K562 (cell line): ENCODE measurements at regions not wholly inside any gene's neighbourhood (a gene's known extent, or its start where the extent isn't known, plus 50 kb on each side); places are given as distances from the start of the nearest gene placed in this dataset.

Experiments
- ATAC-seq: fragments of 200-7000 bp; cut with Tn5 transposase; 3 replicates; pipeline ENCODE4 v1.9.1; 2020; ENCODE audit warnings: moderate library complexity
- BruUV-seq: library from RNA; stranded (reverse); fragments of 400-500 nt; replicated peaks from 2 replicates; lab custom pipeline; 2021; lab: Mats Ljungman, UMichigan
- CTCF ChIA-PET: fragments of 300-600 bp; formaldehyde crosslinking; extraction: SDS; loops from one replicate; lab custom pipeline; 2021; ENCODE audit warnings: low intra/inter-chr PET ratio; lab: Yijun Ruan, JAX
- POLR2A ChIA-PET: fragments of 300-600, 350-650 bp; sonication (Branson Sonifier 250); formaldehyde crosslinking; extraction: SDS; loops from one replicate; lab custom pipeline; 2021; ENCODE audit warnings: antibody characterized with exemption, inconsistent platforms; lab: Yijun Ruan, JAX
- DNase-seq, 4 experiments: peaks; one replicate each; pipeline versions ENCODE4 v3.0.0 to v3.0.0-alpha.2; 2011 to 2018; ENCODE audit warnings: low spot score in 3 of 4, mixed read lengths in 3 of 4; ENCODE audit errors: extremely low read depth in 1 of 4
- FAIRE-seq: peaks from 2 replicates; lab custom pipeline; 2011; peaks lifted over from hg19 to GRCh38; lab: Jason Lieb, UNC
- H2AFZ ChIP-seq: 2 replicates; pipeline ENCODE4 v1.6.0; 2011; ENCODE audit warnings: low read depth, low read length, control low read depth, inconsistent platforms
- H3K27ac ChIP-seq: fragments of 200-600 bp; 3 replicates; pipeline ENCODE4 v1.8.0; 2011; ENCODE audit warnings: low read depth, mild to moderate bottlenecking, control low read depth, inconsistent platforms, low read length, moderate library complexity, mixed read lengths; ENCODE audit errors: extremely low read depth
- H3K27me3 ChIP-seq, 2 experiments: fragments of 300-600 bp in 1 of 2; 2 replicates in 1 of 2; 3 replicates in 1 of 2; pipeline versions ENCODE4 v1.6.0 to v1.8.0; 2011; ENCODE audit warnings: inconsistent platforms in 2 of 2, low read length in 2 of 2, mild to moderate bottlenecking in 1 of 2, mixed read lengths in 1 of 2, moderate library complexity in 1 of 2; ENCODE audit not compliant: control insufficient read depth in 2 of 2, insufficient read depth in 2 of 2
- H3K36me3 ChIP-seq: fragments of 300-600 bp; 3 replicates; pipeline ENCODE4 v1.8.0; 2011; ENCODE audit warnings: mild to moderate bottlenecking, low read length, inconsistent platforms; ENCODE audit not compliant: control insufficient read depth, insufficient read depth
- H3K4me1 ChIP-seq, 2 experiments: fragments of 200-600 bp in 1 of 2; replicated peaks in 1 of 2; 2 replicates in 1 of 2; 3 replicates in 1 of 2; pipeline versions ENCODE4 v1.5.1 to v1.8.0; 2011; ENCODE audit warnings: inconsistent platforms in 2 of 2, low read length in 2 of 2, mild to moderate bottlenecking in 1 of 2, mixed read lengths in 1 of 2, moderate library complexity in 1 of 2; ENCODE audit not compliant: control insufficient read depth in 2 of 2, insufficient read depth in 2 of 2
- H3K4me2 ChIP-seq: 2 replicates; pipeline ENCODE4 v1.6.1; 2011; ENCODE audit warnings: low read length, control low read depth, inconsistent platforms, mixed read lengths; ENCODE audit not compliant: insufficient read depth
- H3K4me3 ChIP-seq: fragments of 200-600 bp; sonication (generic), shearing (Covaris generic); 2 replicates; pipeline ENCODE4 v1.5.1; 2016; ENCODE audit warnings: control low read depth, inconsistent platforms
- H3K79me2 ChIP-seq: fragments of 200-600 bp; 3 replicates; pipeline ENCODE4 v1.8.0; 2011; ENCODE audit warnings: low read length, inconsistent platforms; ENCODE audit not compliant: control insufficient read depth, insufficient read depth
- H3K9ac ChIP-seq, 2 experiments: 2 replicates each; pipeline versions ENCODE4 v1.6.0 to v1.6.1; 2011; ENCODE audit warnings: low read depth in 2 of 2, low read length in 2 of 2, control low read depth in 1 of 2, inconsistent platforms in 1 of 2, mild to moderate bottlenecking in 1 of 2, mixed read lengths in 1 of 2; ENCODE audit not compliant: insufficient read depth in 1 of 2
- H3K9me1 ChIP-seq: one replicate; pipeline ENCODE4 v1.6.0; 2011; ENCODE audit warnings: inconsistent platforms, mild to moderate bottlenecking, low read length, moderate library complexity; ENCODE audit not compliant: control insufficient read depth, insufficient read depth
- H3K9me3 ChIP-seq: replicated peaks from 2 replicates; pipeline ENCODE4 v1.5.1; 2011; ENCODE audit warnings: low read depth, low read length, inconsistent platforms; ENCODE audit not compliant: control insufficient read depth, insufficient read depth
- H4K20me1 ChIP-seq: replicated peaks from 2 replicates; pipeline ENCODE4 v1.6.1; 2011; ENCODE audit warnings: low read length, inconsistent platforms, mixed read lengths; ENCODE audit not compliant: control insufficient read depth, insufficient read depth
- BHLHE40 ChIP-seq: IDR thresholded peaks from 2 replicates; pipeline ENCODE4 v1.6.1; 2011; ENCODE audit warnings: low read length, improper control_type of control experiment
- HDAC6 ChIP-seq: IDR thresholded peaks from 2 replicates; pipeline ENCODE4 v1.6.1; 2012; ENCODE audit warnings: low read depth, mild to moderate bottlenecking, control low read depth, inconsistent platforms, low read length, moderate library complexity
- NR4A1 ChIP-seq, 2 experiments: fragments of 250-450 bp in 1 of 2; fragments of 450-650 bp in 1 of 2; sonication (Bioruptor Pico) in 1 of 2; IDR thresholded peaks; 2 replicates each; pipeline versions ENCODE4 v1.4.0 to v1.6.1; 2016 to 2020; ENCODE audit warnings: mild to moderate bottlenecking in 2 of 2, missing compliant biosample characterization in 1 of 2, missing genetic modification characterization in 1 of 2, moderate library complexity in 1 of 2
- PURB ChIP-seq: sonication (generic); formaldehyde crosslinking; IDR thresholded peaks from 2 replicates; pipeline ENCODE4 v1.9.0; 2021; ENCODE audit warnings: low read depth, mild to moderate bottlenecking, missing genetic modification reagents
- XRCC4 ChIP-seq: IDR thresholded peaks from one replicate; pipeline ENCODE4 v1.6.1; 2011; ENCODE audit not compliant: insufficient read depth, insufficient read length; ENCODE audit errors: extremely low read depth
- ZNF282 ChIP-seq: sonication (generic); formaldehyde crosslinking; IDR thresholded peaks from 2 replicates; pipeline ENCODE4 v1.8.1; 2023; ENCODE audit warnings: missing genetic modification reagents
- WGBS: fragments of 100-300 bp; shearing (Covaris generic); methylation state at CpG from one replicate; pipeline ENCODE4 v1.1.6; 2016; ENCODE audit warnings: low coverage, mixed read lengths; ENCODE audit not compliant: insufficient coverage; ENCODE audit errors: missing lambda C conversion rate; 5-methylcytosine and 5-hydroxymethylcytosine counted together
- in situ Hi-C: fragments of 300-500 bp; cut with MboI; formaldehyde crosslinking; loops from 4 replicates; pipeline ENCODE4 v1.15.0; 2018; ENCODE audit warnings: inconsistent platforms, mixed read lengths
- intact Hi-C: fragments of 100-400 bp; cut with micrococcal nuclease; formaldehyde crosslinking; loops from 2 replicates; pipeline ENCODE4 v1.14.2; 2022
- TF ChIP-seq, protein P1 (sequence below): fragments of 250-450 bp; sonication (Bioruptor Pico); IDR thresholded peaks from 2 replicates; pipeline ENCODE4 v1.6.1; 2021; ENCODE audit warnings: mild to moderate bottlenecking
- TF ChIP-seq, protein P2 (sequence below), 2 experiments: IDR thresholded peaks; 2 replicates each; pipeline ENCODE4 v1.6.1; 2012; ENCODE audit warnings: improper control_type of control experiment in 2 of 2, low read depth in 2 of 2, low read length in 2 of 2, borderline replicate concordance in 1 of 2

GRCh38 chr2:172373766-172374165, 53.6 kb upstream of the ITGA6 start:
- no peak overlapping the region for H3K4me2 ChIP-seq
- DNase-seq (no peak), ATAC-seq (no peak), FAIRE-seq (no peak)
- no peaks in the 10 kb centered on the region for H3K79me2 ChIP-seq
- no peaks in the 10 kb centered on the region for H3K4me1 ChIP-seq
- in situ Hi-C loops (no loop called here), intact Hi-C loops (no loop called here)
- BruUV-seq, result no TSS peak
- ChIA-PET CTCF (no interaction called here), POLR2A (interaction anchor here (0.6 kb wide), 1 partner anchor 1177 kb away, joined by 4 read pairs; no protein-coding TSS in a partner anchor)
- TF ChIP-seq, protein P1, sequence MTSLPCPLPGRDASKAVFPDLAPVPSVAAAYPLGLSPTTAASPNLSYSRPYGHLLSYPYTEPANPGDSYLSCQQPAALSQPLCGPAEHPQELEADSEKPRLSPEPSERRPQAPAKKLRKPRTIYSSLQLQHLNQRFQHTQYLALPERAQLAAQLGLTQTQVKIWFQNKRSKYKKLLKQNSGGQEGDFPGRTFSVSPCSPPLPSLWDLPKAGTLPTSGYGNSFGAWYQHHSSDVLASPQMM (CRISPR knock-in tag), result no peak
- TF ChIP-seq BHLHE40, result no peak
- no peak for TF ChIP-seq HDAC6
- no peak for TF ChIP-seq PURB (CRISPR knock-in tag)
- TF ChIP-seq ZNF282 (CRISPR knock-in tag), result no peak
- no peak for TF ChIP-seq XRCC4
- TF ChIP-seq, protein P2, sequence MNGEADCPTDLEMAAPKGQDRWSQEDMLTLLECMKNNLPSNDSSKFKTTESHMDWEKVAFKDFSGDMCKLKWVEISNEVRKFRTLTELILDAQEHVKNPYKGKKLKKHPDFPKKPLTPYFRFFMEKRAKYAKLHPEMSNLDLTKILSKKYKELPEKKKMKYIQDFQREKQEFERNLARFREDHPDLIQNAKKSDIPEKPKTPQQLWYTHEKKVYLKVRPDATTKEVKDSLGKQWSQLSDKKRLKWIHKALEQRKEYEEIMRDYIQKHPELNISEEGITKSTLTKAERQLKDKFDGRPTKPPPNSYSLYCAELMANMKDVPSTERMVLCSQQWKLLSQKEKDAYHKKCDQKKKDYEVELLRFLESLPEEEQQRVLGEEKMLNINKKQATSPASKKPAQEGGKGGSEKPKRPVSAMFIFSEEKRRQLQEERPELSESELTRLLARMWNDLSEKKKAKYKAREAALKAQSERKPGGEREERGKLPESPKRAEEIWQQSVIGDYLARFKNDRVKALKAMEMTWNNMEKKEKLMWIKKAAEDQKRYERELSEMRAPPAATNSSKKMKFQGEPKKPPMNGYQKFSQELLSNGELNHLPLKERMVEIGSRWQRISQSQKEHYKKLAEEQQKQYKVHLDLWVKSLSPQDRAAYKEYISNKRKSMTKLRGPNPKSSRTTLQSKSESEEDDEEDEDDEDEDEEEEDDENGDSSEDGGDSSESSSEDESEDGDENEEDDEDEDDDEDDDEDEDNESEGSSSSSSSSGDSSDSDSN (IDR thresholded peaks at IDR 0.05; ENCODE audit: borderline replicate concordance in 1 of 2, low read depth in 2 of 2, low read length in 2 of 2), result no peak
- no peak for TF ChIP-seq NR4A1 (CRISPR knock-in tag; IDR thresholded peaks at IDR 0.05)
- TF ChIP-seq NR4A1 (tag; IDR thresholded peaks at IDR 0.05), result no peak
- H3K27me3 ChIP-seq, result no peaks in the 10 kb centered on the region
- H4K20me1 ChIP-seq, result no peaks in the 10 kb centered on the region
- no peaks in the 10 kb centered on the region for H3K36me3 ChIP-seq
- 2% methylated on average over 3 of the region's 3 CpGs for WGBS
- no peaks in the 10 kb centered on the region for H3K9me1 ChIP-seq
- H3K9me3 ChIP-seq, result no peaks in the 10 kb centered on the region
- no peak overlapping the region for H2AFZ ChIP-seq
- no peak overlapping the region for H3K9ac ChIP-seq
- H3K27ac ChIP-seq, result no peak overlapping the region
- H3K4me3 ChIP-seq, result no peak overlapping the region
